H9 (cell line): ENCODE measurements at regions not wholly inside any gene's neighbourhood (a gene's known extent, or its start where the extent isn't known, plus 50 kb on each side); places are given as distances from the start of the nearest gene placed in this dataset.

Source experiments
- DNase-seq: peaks from one replicate; pipeline ENCODE4 v3.0.0-alpha.2; 2017
- H2AFZ ChIP-seq: one replicate; pipeline ENCODE4 v1.6.1; 2013; ENCODE audit warnings: mild to moderate bottlenecking, low read length, control low read depth, moderate library complexity
- H2AK5ac ChIP-seq: 2 replicates; pipeline ENCODE4 v1.6.1; 2013; ENCODE audit warnings: low read length, control low read depth, mixed read lengths; ENCODE audit not compliant: insufficient read length
- H2BK120ac ChIP-seq: one replicate; pipeline ENCODE4 v1.6.1; 2013; ENCODE audit warnings: low read depth, mild to moderate bottlenecking, low read length, control low read depth, inconsistent platforms; ENCODE audit not compliant: poor library complexity, severe bottlenecking
- H2BK12ac ChIP-seq: 2 replicates; pipeline ENCODE4 v1.6.1; 2013; ENCODE audit warnings: low read length, control low read depth, mixed read lengths, low read depth; ENCODE audit not compliant: insufficient read length
- H2BK15ac ChIP-seq: 2 replicates; pipeline ENCODE4 v1.6.1; 2013; ENCODE audit warnings: low read depth, low read length, control low read depth
- H2BK20ac ChIP-seq: one replicate; pipeline ENCODE4 v1.6.1; 2013; ENCODE audit warnings: low read depth, mild to moderate bottlenecking, low read length, control low read depth, inconsistent platforms; ENCODE audit not compliant: poor library complexity, severe bottlenecking
- H2BK5ac ChIP-seq: 2 replicates; pipeline ENCODE4 v1.6.1; 2013; ENCODE audit warnings: low read length, control low read depth, mixed read lengths; ENCODE audit not compliant: insufficient read length
- H3K14ac ChIP-seq: 2 replicates; pipeline ENCODE4 v1.6.1; 2013; ENCODE audit warnings: low read length, control low read depth; ENCODE audit not compliant: insufficient read depth
- H3K18ac ChIP-seq: 2 replicates; pipeline ENCODE4 v1.6.1; 2013; ENCODE audit warnings: low read depth, mild to moderate bottlenecking, mixed read lengths, low read length, control low read depth; ENCODE audit not compliant: insufficient read length
- H3K23ac ChIP-seq: 2 replicates; pipeline ENCODE4 v1.6.1; 2013; ENCODE audit warnings: low read length, control low read depth, mixed read lengths, low read depth; ENCODE audit not compliant: insufficient read length
- H3K23me2 ChIP-seq: 2 replicates; pipeline ENCODE4 v1.6.1; 2013; ENCODE audit warnings: low read depth, mild to moderate bottlenecking, mixed read lengths, low read length, control low read depth; ENCODE audit not compliant: insufficient read length, poor library complexity, severe bottlenecking
- H3K27ac ChIP-seq: 2 replicates; pipeline ENCODE4 v1.5.1; 2013; ENCODE audit warnings: low read length, control low read depth, mixed read lengths, low read depth; ENCODE audit not compliant: insufficient read length
- H3K27me3 ChIP-seq: 2 replicates; pipeline ENCODE4 v1.6.1; 2013; ENCODE audit warnings: low read length, control low read depth, inconsistent platforms; ENCODE audit not compliant: insufficient read depth
- H3K4ac ChIP-seq: 2 replicates; pipeline ENCODE4 v1.6.1; 2013; ENCODE audit warnings: low read depth, mild to moderate bottlenecking, control low read depth, inconsistent platforms, low read length, moderate library complexity
- H3K4me1 ChIP-seq: 2 replicates; pipeline ENCODE4 v1.6.1; 2013; ENCODE audit warnings: low read length, control low read depth, inconsistent platforms; ENCODE audit not compliant: insufficient read depth
- H3K4me2 ChIP-seq: 2 replicates; pipeline ENCODE4 v1.6.1; 2013; ENCODE audit warnings: low read length, control low read depth, mixed read lengths; ENCODE audit not compliant: insufficient read length, insufficient read depth
- H3K56ac ChIP-seq: 2 replicates; pipeline ENCODE4 v1.6.1; 2013; ENCODE audit warnings: low read depth, mild to moderate bottlenecking, mixed read lengths, low read length, control low read depth; ENCODE audit not compliant: insufficient read length
- H3K79me1 ChIP-seq: 2 replicates; pipeline ENCODE4 v1.6.1; 2013; ENCODE audit warnings: low read depth, mild to moderate bottlenecking, moderate library complexity, low read length, control low read depth, inconsistent platforms; ENCODE audit not compliant: insufficient read depth, poor library complexity, severe bottlenecking
- H3K79me2 ChIP-seq: 2 replicates; pipeline ENCODE4 v1.6.1; 2013; ENCODE audit warnings: low read length, control low read depth, inconsistent platforms; ENCODE audit not compliant: insufficient read depth
- H3K9ac ChIP-seq: 2 replicates; pipeline ENCODE4 v1.6.1; 2013; ENCODE audit warnings: low read length, control low read depth, mixed read lengths; ENCODE audit not compliant: insufficient read length; ENCODE audit errors: extremely low read depth
- H3K9me3 ChIP-seq: one replicate; pipeline ENCODE4 v1.6.1; 2013; ENCODE audit warnings: low read depth, low read length, inconsistent platforms; ENCODE audit not compliant: control insufficient read depth
- H3T11ph ChIP-seq: one replicate; pipeline ENCODE4 v1.6.1; 2013; ENCODE audit warnings: mild to moderate bottlenecking, low read length, control low read depth, inconsistent platforms
- H4K20me1 ChIP-seq: one replicate; pipeline ENCODE4 v1.6.1; 2013; ENCODE audit not compliant: control insufficient read depth, insufficient read length, insufficient read depth
- H4K5ac ChIP-seq: 2 replicates; pipeline ENCODE4 v1.6.1; 2013; ENCODE audit warnings: low read depth, mild to moderate bottlenecking, mixed read lengths, low read length, control low read depth; ENCODE audit not compliant: insufficient read length
- H4K8ac ChIP-seq: replicated peaks from 2 replicates; pipeline ENCODE4 v1.6.1; 2013; ENCODE audit warnings: low read length, control low read depth, mixed read lengths, low read depth; ENCODE audit not compliant: insufficient read length
- H4K91ac ChIP-seq: 2 replicates; pipeline ENCODE4 v1.6.1; 2013; ENCODE audit warnings: low read depth, mild to moderate bottlenecking, moderate library complexity, mixed read lengths, low read length, control low read depth; ENCODE audit not compliant: insufficient read length
- H3K27ac Mint-ChIP-seq, 3 experiments: 2 replicates in 2 of 3; 3 replicates in 1 of 3; pipeline ENCODE4 v1.8.0; 2020 to 2021; ENCODE audit warnings: mixed read lengths in 3 of 3, mild to moderate bottlenecking in 1 of 3, moderate library complexity in 1 of 3
- H3K27me3 Mint-ChIP-seq: 2 replicates; pipeline ENCODE4 v1.8.0; 2021; ENCODE audit warnings: low read depth, mild to moderate bottlenecking, moderate library complexity, mixed read lengths
- H3K36me3 Mint-ChIP-seq, 3 experiments: 2 replicates in 2 of 3; 3 replicates in 1 of 3; pipeline ENCODE4 v1.8.0; 2020 to 2021; ENCODE audit warnings: low read depth in 3 of 3, mixed read lengths in 3 of 3; ENCODE audit not compliant: insufficient read depth in 1 of 3
- H3K4me1 Mint-ChIP-seq, 2 experiments: 2 replicates each; pipeline ENCODE4 v1.8.0; 2020; ENCODE audit warnings: mixed read lengths in 2 of 2
- H3K4me3 Mint-ChIP-seq, 2 experiments: 2 replicates in 1 of 2; 3 replicates in 1 of 2; pipeline ENCODE4 v1.8.0; 2020 to 2021; ENCODE audit warnings: mild to moderate bottlenecking in 2 of 2, mixed read lengths in 2 of 2, moderate library complexity in 1 of 2
- H3K9me3 Mint-ChIP-seq, 2 experiments: 2 replicates in 1 of 2; 3 replicates in 1 of 2; pipeline ENCODE4 v1.8.0; 2020; ENCODE audit warnings: mild to moderate bottlenecking in 2 of 2, mixed read lengths in 2 of 2, moderate library complexity in 1 of 2
- WGBS: extraction: QIAGEN DNeasy Blood & Tissue Kit; methylation state at CpG from one replicate; pipeline ENCODE4 v1.1.7; 2013; ENCODE audit warnings: missing lambda C conversion rate, low lambda C conversion rate, mixed read lengths; ENCODE audit not compliant: insufficient read length; ENCODE audit errors: extremely low coverage; 5-methylcytosine and 5-hydroxymethylcytosine counted together
- TF ChIP-seq, protein P1 (sequence below): fragments of 200-600 bp; sonication (generic); conservative IDR thresholded peaks from 3 replicates; pipeline ENCODE4 v1.8.0; 2021; ENCODE audit warnings: antibody characterized with exemption, mild to moderate bottlenecking

DNA sequence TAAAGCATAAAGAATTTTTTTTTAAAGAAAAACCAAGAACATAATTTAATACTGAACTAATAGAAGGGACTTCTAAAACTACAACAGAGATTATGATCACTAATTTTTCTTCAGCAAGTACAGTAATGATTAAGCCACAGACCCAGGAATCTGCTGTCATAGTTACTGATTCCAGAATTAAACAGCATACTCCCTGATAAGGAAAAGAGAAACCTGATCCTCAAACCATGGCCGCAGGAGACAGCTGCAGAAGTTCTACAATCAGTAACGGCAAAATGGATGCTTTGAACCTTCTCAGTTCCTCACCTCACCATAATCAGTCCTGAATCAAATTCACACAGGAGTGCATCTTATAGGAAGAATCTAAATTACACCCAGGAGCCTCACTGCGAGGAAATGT, 939.0 kb upstream of the SLITRK1 start:
- Histone ChIP-seq H2BK120ac (no peak overlapping the region), H3K23me2 (no peaks in the 10 kb centered on the region), H2BK15ac (no peak overlapping the region), H3K18ac (no peak overlapping the region), H2BK12ac (no peak overlapping the region), H4K5ac (no peak overlapping the region), H4K8ac (no peak overlapping the region), H4K20me1 (no peaks in the 10 kb centered on the region), H2AFZ (no peak overlapping the region), H2AK5ac (no peak overlapping the region), H3K14ac (no peak overlapping the region), H2BK5ac (no peak overlapping the region), H3K56ac (no peak overlapping the region), H3K27ac (no peak overlapping the region), H3K9me3 (no peaks in the 10 kb centered on the region), H3K4me1 (peaks cover 6% of the 10 kb centered on the region; the same call in 1 of the 2 replicates), H3K9ac (no peak overlapping the region), H2BK20ac (no peak overlapping the region), H3K79me2 (no peaks in the 10 kb centered on the region), H3T11ph (no peak overlapping the region), H3K79me1 (no peaks in the 10 kb centered on the region), H3K27me3 (no peaks in the 10 kb centered on the region), H3K4me2 (no peak overlapping the region), H4K91ac (no peak overlapping the region), H3K4ac (no peak overlapping the region), H3K23ac (no peak overlapping the region)
- H3K9me3 Mint-ChIP-seq: peaks cover 0 to 2% of the 10 kb centered on the region in 2 experiments; a peak in 2 of 5 replicates
- TF ChIP-seq, protein P1, sequence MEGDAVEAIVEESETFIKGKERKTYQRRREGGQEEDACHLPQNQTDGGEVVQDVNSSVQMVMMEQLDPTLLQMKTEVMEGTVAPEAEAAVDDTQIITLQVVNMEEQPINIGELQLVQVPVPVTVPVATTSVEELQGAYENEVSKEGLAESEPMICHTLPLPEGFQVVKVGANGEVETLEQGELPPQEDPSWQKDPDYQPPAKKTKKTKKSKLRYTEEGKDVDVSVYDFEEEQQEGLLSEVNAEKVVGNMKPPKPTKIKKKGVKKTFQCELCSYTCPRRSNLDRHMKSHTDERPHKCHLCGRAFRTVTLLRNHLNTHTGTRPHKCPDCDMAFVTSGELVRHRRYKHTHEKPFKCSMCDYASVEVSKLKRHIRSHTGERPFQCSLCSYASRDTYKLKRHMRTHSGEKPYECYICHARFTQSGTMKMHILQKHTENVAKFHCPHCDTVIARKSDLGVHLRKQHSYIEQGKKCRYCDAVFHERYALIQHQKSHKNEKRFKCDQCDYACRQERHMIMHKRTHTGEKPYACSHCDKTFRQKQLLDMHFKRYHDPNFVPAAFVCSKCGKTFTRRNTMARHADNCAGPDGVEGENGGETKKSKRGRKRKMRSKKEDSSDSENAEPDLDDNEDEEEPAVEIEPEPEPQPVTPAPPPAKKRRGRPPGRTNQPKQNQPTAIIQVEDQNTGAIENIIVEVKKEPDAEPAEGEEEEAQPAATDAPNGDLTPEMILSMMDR: no peak
- no peaks in the 10 kb centered on the region; a peak in 1 of 7 replicates for H3K36me3 Mint-ChIP-seq
- H3K4me1 Mint-ChIP-seq: peaks cover 10 to 11% of the 10 kb centered on the region in 2 experiments
- WGBS: no CpG with 5 or more reads among the region's 3 CpGs
- H3K27me3 Mint-ChIP-seq: no peaks in the 10 kb centered on the region
- DNase-seq: no peak
- no peak overlapping the region for H3K4me3 Mint-ChIP-seq
- H3K27ac Mint-ChIP-seq: no peak overlapping the region
